HG02970 (cell line): ENCODE measurements at regions not wholly inside any gene's neighbourhood (a gene's known extent, or its start where the extent isn't known, plus 50 kb on each side); places are given as distances from the start of the nearest gene placed in this dataset.

Experiments
- ATAC-seq: cut with Tn5 transposase; IDR thresholded peaks from one replicate; pipeline ENCODE4 v1.9.1; 2021; ENCODE audit warnings: mild to moderate bottlenecking, moderate library complexity, moderate number of reproducible peaks; ENCODE audit not compliant: unreplicated experiment, low FRiP score

- ATAC-seq: no peak
Measured at GRCh38 chr6:6376845-6377244, 56.4 kb upstream of the F13A1 start.

GRCh38 chr6:6377621-6378020, 57.2 kb upstream of the F13A1 start:
- no peak for ATAC-seq

DNA sequence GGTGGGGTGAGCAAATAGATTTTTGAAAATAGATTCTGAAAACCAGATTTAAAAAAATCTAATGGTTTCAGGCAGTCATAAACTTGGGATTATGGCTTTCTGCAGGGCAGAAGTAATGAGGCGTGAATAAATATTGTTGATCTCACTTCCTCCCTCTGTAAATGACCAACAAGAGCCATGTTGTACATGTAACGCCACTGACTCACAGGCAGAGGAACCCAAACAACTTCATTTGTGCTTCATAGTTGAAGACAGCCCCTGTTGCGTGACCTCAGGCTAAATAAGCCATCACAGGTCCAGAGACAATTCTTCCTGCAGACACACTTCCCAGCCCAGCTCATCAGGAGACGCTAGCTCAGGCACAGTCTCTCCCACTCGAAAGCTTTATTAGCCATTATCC, 59.1 kb upstream of the F13A1 start:
- no peak for ATAC-seq

DNA sequence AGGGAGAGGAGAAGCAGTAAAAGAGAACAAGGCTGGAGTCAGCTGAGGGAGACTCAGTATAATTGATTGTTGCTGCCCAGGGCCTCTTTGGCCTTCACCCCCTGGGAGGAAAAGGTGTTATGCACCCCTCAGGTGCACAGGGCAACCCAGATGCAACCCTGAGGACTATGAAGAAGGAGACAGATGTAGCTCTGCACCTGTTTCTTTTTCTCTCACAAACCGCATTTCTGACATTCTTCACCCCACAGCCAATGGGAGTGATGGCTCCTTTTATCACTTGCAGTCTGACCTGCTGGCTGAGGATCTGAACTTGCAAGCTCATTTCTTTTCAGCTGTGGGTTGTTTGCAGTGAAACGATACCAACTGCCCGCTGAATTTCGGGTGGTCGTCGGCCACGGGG, 64.1 kb upstream of the F13A1 start:
- no peak for ATAC-seq

GRCh38 chr6:6386010-6386409, 65.5 kb upstream of the F13A1 start:
- no peak for ATAC-seq

DNA sequence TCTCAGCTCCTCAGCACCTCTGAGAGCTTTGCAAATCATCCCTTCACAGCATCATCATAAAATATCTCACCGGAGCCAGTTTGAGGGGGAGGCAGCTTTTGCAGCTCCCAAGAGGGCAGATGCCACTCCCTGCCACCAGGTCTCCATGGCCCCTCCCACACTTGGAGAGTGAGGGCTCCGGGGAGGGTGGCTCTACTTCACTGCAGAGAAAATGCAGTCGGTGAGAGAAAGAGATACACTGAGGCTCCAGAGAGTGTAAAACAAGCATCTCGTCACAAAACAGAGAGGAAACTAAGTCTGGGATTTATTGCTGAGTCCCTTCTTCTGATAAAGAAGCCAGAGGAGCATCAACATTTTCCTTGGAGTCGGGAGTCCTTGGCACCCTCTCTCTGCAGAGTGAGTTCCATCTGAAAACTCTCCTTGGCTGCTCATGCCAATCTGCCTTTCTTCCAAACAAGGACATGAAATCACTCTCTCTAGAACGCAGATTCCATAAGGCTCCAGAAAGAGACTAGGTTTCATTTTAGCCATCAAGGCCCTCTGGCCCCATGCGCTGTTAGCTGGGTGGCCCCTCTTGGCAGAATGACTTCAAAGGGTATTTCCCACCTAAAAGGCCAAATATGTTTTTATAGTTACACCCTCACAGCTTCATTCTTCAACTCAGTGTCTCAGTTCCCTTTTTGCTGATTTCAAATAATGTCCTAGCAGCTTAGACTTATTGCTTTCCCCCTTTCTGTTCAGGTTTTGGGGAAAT, 70.6 kb upstream of the F13A1 start:
- ATAC-seq: peak; percentile 60

GRCh38 chr6:6392214-6393068, 72.0 kb upstream of the F13A1 start:
- ATAC-seq: peak; percentile 59

DNA sequence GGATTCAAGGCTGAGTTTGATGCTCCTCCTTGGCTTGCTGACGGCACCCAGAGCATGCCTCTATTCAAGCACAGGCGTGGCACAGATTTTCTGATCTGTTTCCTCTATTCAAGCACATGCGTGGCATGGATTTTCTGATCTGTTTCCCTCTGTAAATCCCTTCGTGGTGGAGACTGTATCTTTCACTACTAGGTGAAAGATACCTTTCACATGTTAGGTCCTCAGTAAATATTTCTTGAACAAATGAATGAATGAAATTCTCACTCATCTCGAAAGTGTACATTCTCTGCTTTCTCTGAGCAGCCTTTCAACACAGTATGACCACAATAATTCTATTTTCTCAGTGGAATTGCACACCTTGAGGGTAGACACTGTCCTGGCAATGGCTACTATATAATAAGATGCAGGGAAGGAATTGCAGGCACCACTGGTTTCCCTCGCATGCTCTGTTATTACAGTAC, 72.6 kb upstream of the F13A1 start:
- peak; percentile 19 for ATAC-seq

DNA sequence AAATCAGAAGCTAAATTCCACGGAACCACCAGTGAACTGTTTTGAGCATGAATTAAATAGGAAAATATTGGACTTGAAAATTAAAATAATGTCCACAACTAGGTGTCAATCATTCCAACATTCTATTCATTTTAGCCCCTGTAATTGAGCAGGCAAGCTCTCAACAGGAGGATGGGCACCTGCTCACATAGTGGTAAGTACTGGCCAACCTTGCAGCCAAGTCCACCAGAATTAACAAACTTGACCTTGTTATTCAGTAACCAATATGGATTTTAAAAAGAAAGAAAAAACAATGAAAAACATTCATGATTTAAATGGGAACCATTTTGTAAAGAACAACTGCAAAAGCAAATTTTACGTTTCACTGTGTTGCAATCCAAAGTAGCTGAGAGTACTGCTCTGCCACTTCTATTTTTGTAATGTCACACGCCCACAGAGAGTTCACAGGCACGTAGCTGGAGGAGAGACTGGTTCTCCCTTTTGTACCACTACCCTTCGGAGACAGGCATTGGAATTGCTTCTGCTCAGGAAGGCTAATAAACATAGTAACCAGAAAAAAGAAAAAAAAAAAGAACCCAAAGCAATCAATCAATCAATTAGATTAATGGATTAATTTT, 75.2 kb upstream of the F13A1 start:
- no peak for ATAC-seq

DNA sequence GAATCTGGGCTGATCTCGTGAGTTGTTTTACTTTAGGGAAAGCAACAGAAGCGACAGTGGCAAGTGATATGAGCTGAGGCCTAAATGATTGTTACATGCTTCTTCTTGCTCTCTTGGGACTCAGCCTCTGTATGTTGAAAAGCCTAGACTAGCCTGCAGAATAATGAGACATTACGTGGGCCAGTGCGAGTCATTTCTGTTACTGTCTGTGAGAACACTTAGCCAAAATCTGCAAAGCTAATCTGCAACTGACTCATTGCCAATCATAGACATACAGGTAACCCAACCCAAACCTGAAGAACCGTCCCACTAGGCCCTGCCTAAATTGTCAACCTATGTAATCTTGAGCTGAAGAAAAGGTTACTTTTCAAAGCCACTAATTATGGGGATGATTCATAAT, 77.4 kb upstream of the F13A1 start:
- no peak for ATAC-seq

DNA sequence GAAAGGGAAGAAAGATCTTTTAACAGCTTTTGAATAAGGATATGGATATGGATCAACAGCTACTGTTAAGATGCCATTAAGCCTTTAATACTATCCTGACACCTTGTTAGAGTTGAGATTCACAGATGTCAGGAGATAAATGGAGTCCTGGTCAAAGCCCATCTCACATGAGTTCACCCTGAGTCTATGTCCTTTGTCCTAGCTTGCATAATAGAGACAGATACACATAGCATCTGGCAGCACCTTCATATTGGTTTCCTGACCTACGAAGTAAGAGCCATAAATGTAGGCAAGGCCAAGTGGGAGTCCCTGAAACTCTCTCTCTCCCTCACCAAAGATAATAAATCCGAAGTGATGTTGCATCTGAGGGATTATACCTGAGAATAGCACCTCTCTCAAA, 79.1 kb upstream of the F13A1 start:
- ATAC-seq: no peak

DNA sequence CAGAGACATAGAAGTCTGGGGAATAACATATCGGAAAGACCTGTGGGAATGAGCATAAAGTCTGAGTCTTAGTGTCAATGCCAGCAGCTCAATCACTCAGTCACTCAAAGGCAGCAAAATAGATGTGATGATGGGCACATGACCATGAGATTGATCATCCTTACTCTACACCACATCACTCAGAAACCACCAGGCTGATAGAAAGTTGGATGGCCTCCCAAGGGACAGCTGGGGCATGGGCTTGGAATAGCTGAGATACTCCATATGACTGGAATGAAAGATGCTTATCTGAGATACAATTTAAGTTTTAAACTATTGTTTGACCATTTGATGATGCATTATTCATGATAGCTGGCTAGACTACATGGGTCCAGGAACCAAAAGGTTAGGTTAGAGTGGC, 80.9 kb upstream of the F13A1 start:
- ATAC-seq: no peak

DNA sequence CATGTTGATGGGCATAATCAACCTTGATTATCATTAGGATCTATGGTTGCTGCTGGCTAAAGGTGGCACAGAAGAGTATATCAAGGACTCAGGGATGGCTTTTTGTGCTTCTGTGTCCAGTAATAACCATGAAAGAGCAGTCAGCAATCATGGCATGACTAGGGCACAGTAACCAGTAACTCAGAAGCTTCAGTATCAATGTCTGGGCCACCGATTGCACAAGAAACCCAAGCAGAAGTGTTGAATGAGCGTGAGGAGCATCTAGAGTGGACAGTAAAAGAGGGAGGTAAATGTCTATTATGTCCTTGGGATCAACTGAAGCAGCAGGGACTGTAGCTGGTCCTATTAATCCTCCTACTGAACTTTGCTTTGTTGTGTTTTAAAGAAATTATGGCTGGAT, 81.5 kb upstream of the F13A1 start:
- ATAC-seq: no peak

DNA sequence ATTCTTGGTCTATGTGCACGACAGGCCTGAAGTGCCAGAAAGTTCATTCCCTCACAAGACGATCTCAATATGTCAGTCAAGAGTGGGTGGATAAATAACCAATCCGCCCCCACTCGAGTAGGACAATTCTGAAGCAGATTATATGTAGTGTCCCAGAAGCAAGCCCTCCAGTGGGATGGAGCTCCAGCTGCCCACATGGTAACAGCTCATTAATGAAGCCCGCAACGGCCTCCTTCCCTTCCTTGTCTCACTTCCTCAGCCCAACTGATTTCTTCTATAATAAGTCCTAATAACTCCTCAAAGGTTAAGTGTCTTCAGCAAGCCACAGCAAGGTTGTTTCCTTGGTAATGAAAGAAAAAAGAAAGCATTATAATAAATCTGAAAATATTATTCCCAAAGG, 82.1 kb upstream of the F13A1 start:
- ATAC-seq: no peak

GRCh38 chr6:6405031-6405430, 84.6 kb upstream of the F13A1 start:
- ATAC-seq: no peak

DNA sequence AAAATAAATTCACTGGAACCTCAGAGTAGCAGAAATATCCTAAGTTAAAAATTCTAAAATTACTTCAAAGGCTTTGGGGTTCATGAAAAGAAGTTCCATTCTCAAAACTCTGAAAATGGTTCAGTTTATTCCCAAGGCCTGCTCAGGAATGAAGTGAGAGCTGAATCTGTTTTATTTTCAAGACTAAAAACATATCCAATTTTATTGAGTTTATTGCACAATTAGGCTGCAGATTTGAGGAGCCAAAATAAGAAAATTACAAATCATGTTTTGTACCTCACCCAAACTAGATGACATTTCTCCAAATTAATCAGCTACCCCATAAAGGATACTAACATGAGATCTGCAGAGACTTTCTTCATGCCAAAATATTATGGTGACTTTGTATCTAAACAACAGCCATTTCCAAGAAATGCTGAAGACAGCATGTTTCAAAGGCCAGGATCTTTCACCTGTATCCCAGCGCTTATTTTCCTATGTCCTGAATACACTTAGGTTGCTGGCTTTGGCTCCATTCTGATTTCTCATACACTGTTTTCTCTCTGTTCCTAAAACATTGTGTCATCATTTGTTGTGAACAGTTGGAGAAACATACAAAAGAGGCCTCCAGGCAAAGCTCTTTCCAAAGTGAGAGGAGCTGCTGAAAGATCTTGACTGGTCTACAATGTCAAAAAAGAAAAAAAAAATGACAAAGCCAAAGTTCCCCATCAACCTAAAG, 85.7 kb upstream of the F13A1 start:
- ATAC-seq: no peak

- ATAC-seq: no peak
Measured at GRCh38 chr6:6406715-6407070, 86.2 kb upstream of the F13A1 start.

- ATAC-seq: peak; percentile 91
Measured at GRCh38 chr6:6407071-6407741, 86.7 kb upstream of the F13A1 start.

GRCh38 chr6:6409397-6410030, 89.1 kb upstream of the F13A1 start:
- no peak for ATAC-seq

GRCh38 chr6:6411115-6411514, 90.7 kb upstream of the F13A1 start:
- ATAC-seq: no peak
